ENCODE measurements at regions not wholly inside any gene's neighbourhood (a gene's known extent, or its start where the extent isn't known, plus 50 kb on each side); places are given as distances from the start of the nearest gene placed in this dataset.
"Not testable (repeated sequence)": the region's sequence is repeated elsewhere in the genome, so short reads cannot be mapped to it uniquely, and the experiment has no call there.

GRCh38 chr12:9342614-9343353, 134.6 kb upstream of the PZP start:
- no peak overlapping the region for H3K27ac ChIP-seq (ENCODE audit: low read length)
- no peaks in the 10 kb centered on the region for H3K4me1 ChIP-seq (ENCODE audit: insufficient read depth, low read length)
- no peak overlapping the region for H3K4me3 ChIP-seq (ENCODE audit: low read length)
- no peaks in the 10 kb centered on the region for H3K9me3 ChIP-seq (ENCODE audit: insufficient read depth, low read depth, low read length)
- H3K9ac ChIP-seq (ENCODE audit: low read depth, low read length): no peak overlapping the region
- H3K27me3 ChIP-seq (ENCODE audit: insufficient read depth, low read length): no peaks in the 10 kb centered on the region
- no peaks in the 10 kb centered on the region for H3K36me3 ChIP-seq (ENCODE audit: insufficient read depth, low read depth, low read length)

GRCh38 chr12:9341260-9341585, 133.0 kb upstream of the PZP start:
- Histone ChIP-seq H3K27ac (ENCODE audit: low read length) (no peak overlapping the region), H3K36me3 (ENCODE audit: insufficient read depth, low read depth, low read length) (no peaks in the 10 kb centered on the region), H3K4me3 (ENCODE audit: low read length) (no peak overlapping the region), H3K9ac (ENCODE audit: low read depth, low read length) (no peak overlapping the region), H3K9me3 (ENCODE audit: insufficient read depth, low read depth, low read length) (no peaks in the 10 kb centered on the region), H3K4me1 (ENCODE audit: insufficient read depth, low read length) (no peaks in the 10 kb centered on the region), H3K27me3 (ENCODE audit: insufficient read depth, low read length) (no peaks in the 10 kb centered on the region)

GRCh38 chr12:9340422-9341259, 132.4 kb upstream of the PZP start:
- Histone ChIP-seq H3K4me3 (ENCODE audit: low read length) (no peak overlapping the region), H3K36me3 (ENCODE audit: insufficient read depth, low read depth, low read length) (no peaks in the 10 kb centered on the region), H3K4me1 (ENCODE audit: insufficient read depth, low read length) (no peaks in the 10 kb centered on the region), H3K27ac (ENCODE audit: low read length) (no peak overlapping the region), H3K9me3 (ENCODE audit: insufficient read depth, low read depth, low read length) (no peaks in the 10 kb centered on the region), H3K27me3 (ENCODE audit: insufficient read depth, low read length) (no peaks in the 10 kb centered on the region), H3K9ac (ENCODE audit: low read depth, low read length) (no peak overlapping the region)

GRCh38 chr12:9337656-9338055, 129.5 kb upstream of the PZP start:
- Histone ChIP-seq H3K27me3 (ENCODE audit: insufficient read depth, low read length) (no peaks in the 10 kb centered on the region), H3K27ac (ENCODE audit: low read length) (no peak overlapping the region), H3K4me3 (ENCODE audit: low read length) (no peak overlapping the region), H3K9ac (ENCODE audit: low read depth, low read length) (no peak overlapping the region), H3K4me1 (ENCODE audit: insufficient read depth, low read length) (no peaks in the 10 kb centered on the region), H3K9me3 (ENCODE audit: insufficient read depth, low read depth, low read length) (no peaks in the 10 kb centered on the region), H3K36me3 (ENCODE audit: insufficient read depth, low read depth, low read length) (no peaks in the 10 kb centered on the region)

- not testable (repeated sequence) for H3K36me3 ChIP-seq (ENCODE audit: insufficient read depth, low read depth, low read length); H3K4me3 ChIP-seq (ENCODE audit: low read length); H3K27me3 ChIP-seq (ENCODE audit: insufficient read depth, low read length); H3K4me1 ChIP-seq (ENCODE audit: insufficient read depth, low read length); H3K9me3 ChIP-seq (ENCODE audit: insufficient read depth, low read depth, low read length); H3K9ac ChIP-seq (ENCODE audit: low read depth, low read length); H3K27ac ChIP-seq (ENCODE audit: low read length)
These were observed 128.3 kb upstream of the PZP start for GRCh38 chr12:9336375-9337011.

GRCh38 chr12:9335867-9336266, 127.7 kb upstream of the PZP start:
- Histone ChIP-seq H3K36me3 (ENCODE audit: insufficient read depth, low read depth, low read length) (no peaks in the 10 kb centered on the region), H3K9me3 (ENCODE audit: insufficient read depth, low read depth, low read length) (no peaks in the 10 kb centered on the region), H3K4me3 (ENCODE audit: low read length) (no peak overlapping the region), H3K9ac (ENCODE audit: low read depth, low read length) (no peak overlapping the region), H3K27me3 (ENCODE audit: insufficient read depth, low read length) (no peaks in the 10 kb centered on the region), H3K4me1 (ENCODE audit: insufficient read depth, low read length) (no peaks in the 10 kb centered on the region), H3K27ac (ENCODE audit: low read length) (no peak overlapping the region)

GRCh38 chr12:9334964-9335363, 126.8 kb upstream of the PZP start:
- Histone ChIP-seq H3K27me3 (ENCODE audit: insufficient read depth, low read length) (no peaks in the 10 kb centered on the region), H3K4me1 (ENCODE audit: insufficient read depth, low read length) (no peaks in the 10 kb centered on the region), H3K36me3 (ENCODE audit: insufficient read depth, low read depth, low read length) (no peaks in the 10 kb centered on the region), H3K9me3 (ENCODE audit: insufficient read depth, low read depth, low read length) (no peaks in the 10 kb centered on the region), H3K9ac (ENCODE audit: low read depth, low read length) (no peak overlapping the region), H3K4me3 (ENCODE audit: low read length) (no peak overlapping the region), H3K27ac (ENCODE audit: low read length) (no peak overlapping the region)

GRCh38 chr12:9334041-9334692, 126.0 kb upstream of the PZP start:
- no peak overlapping the region for H3K9ac ChIP-seq (ENCODE audit: low read depth, low read length)
- no peaks in the 10 kb centered on the region for H3K9me3 ChIP-seq (ENCODE audit: insufficient read depth, low read depth, low read length)
- H3K27me3 ChIP-seq (ENCODE audit: insufficient read depth, low read length): no peaks in the 10 kb centered on the region
- no peak overlapping the region for H3K4me3 ChIP-seq (ENCODE audit: low read length)
- no peak overlapping the region for H3K27ac ChIP-seq (ENCODE audit: low read length)
- H3K36me3 ChIP-seq (ENCODE audit: insufficient read depth, low read depth, low read length): no peaks in the 10 kb centered on the region
- H3K4me1 ChIP-seq (ENCODE audit: insufficient read depth, low read length): no peaks in the 10 kb centered on the region

GRCh38 chr12:9333161-9333560, 125.0 kb upstream of the PZP start:
- Histone ChIP-seq H3K27me3 (ENCODE audit: insufficient read depth, low read length) (no peaks in the 10 kb centered on the region), H3K4me1 (ENCODE audit: insufficient read depth, low read length) (no peaks in the 10 kb centered on the region), H3K4me3 (ENCODE audit: low read length) (no peak overlapping the region), H3K9ac (ENCODE audit: low read depth, low read length) (no peak overlapping the region), H3K9me3 (ENCODE audit: insufficient read depth, low read depth, low read length) (no peaks in the 10 kb centered on the region), H3K36me3 (ENCODE audit: insufficient read depth, low read depth, low read length) (no peaks in the 10 kb centered on the region), H3K27ac (ENCODE audit: low read length) (no peak overlapping the region)

- no peaks in the 10 kb centered on the region for H3K27me3 ChIP-seq (ENCODE audit: insufficient read depth, low read length)
- H3K36me3 ChIP-seq (ENCODE audit: insufficient read depth, low read depth, low read length): no peaks in the 10 kb centered on the region
These were observed 124.4 kb upstream of the PZP start for GRCh38 chr12:9332564-9332963.

GRCh38 chr12:9331218-9331626, 123.0 kb upstream of the PZP start:
- Histone ChIP-seq H3K4me3 (ENCODE audit: low read length) (no peak overlapping the region), H3K27me3 (ENCODE audit: insufficient read depth, low read length) (no peaks in the 10 kb centered on the region), H3K27ac (ENCODE audit: low read length) (no peak overlapping the region), H3K4me1 (ENCODE audit: insufficient read depth, low read length) (no peaks in the 10 kb centered on the region), H3K9ac (ENCODE audit: low read depth, low read length) (no peak overlapping the region), H3K9me3 (ENCODE audit: insufficient read depth, low read depth, low read length) (no peaks in the 10 kb centered on the region), H3K36me3 (ENCODE audit: insufficient read depth, low read depth, low read length) (no peaks in the 10 kb centered on the region)

More at GRCh38 chr12:9332564-9332963, 124.4 kb upstream of the PZP start:
- H3K9ac ChIP-seq (ENCODE audit: low read depth, low read length): no peak overlapping the region
- no peak overlapping the region for H3K27ac ChIP-seq (ENCODE audit: low read length)
- no peaks in the 10 kb centered on the region for H3K4me1 ChIP-seq (ENCODE audit: insufficient read depth, low read length)
- H3K4me3 ChIP-seq (ENCODE audit: low read length): no peak overlapping the region
- H3K9me3 ChIP-seq (ENCODE audit: insufficient read depth, low read depth, low read length): no peaks in the 10 kb centered on the region
